HG03521 (cell line): ENCODE measurements at regions not wholly inside any gene's neighbourhood (a gene's known extent, or its start where the extent isn't known, plus 50 kb on each side); places are given as distances from the start of the nearest gene placed in this dataset.

Source experiments
- ATAC-seq: cut with Tn5 transposase; IDR thresholded peaks from one replicate; pipeline ENCODE4 v1.9.1; 2021; ENCODE audit warnings: mild to moderate bottlenecking, moderate library complexity; ENCODE audit not compliant: unreplicated experiment

DNA sequence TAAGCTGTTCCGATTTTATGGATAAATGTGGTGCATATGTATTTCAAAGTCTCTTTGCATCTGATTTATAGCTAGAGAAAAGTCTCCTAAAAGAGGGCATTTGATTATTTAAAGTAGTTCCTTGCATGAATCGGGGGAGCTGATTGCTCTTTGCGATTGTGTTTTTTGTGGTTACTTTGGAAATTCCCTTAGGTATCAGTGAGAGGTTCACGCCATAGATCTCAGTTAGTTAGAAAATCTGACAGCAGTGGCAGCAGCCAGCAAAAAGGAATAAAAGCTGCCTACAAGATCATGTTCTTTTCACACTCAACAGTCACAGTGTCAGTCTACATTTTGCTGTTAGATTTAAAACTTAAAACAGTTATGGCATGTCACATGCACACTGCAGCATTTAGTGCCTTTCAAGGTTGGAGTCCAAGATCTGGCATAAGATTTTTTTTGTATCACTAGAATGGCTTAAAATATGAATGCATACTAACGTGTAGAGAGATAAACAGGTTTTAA, 436.5 kb upstream of the PCDH20 start:
- ATAC-seq, result no peak

DNA sequence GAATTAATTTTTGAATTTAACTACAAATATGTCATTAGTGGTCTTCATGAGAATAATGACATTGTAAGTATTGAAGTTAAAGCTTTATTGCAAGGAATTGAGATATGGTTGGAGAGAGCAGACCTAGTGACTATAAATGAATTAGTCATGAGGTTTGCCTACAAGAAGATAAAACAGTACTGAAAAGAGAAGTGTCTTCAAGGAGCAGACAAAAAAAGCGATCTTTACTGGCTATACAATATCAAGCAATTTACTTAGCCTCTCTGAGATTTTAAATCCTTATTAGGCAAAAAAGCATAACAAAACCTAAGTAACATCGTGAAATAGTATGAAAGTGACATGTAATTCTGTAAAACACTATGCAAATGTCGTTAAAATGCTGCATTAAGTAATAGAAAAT, 435.1 kb upstream of the PCDH20 start:
- no peak for ATAC-seq

DNA sequence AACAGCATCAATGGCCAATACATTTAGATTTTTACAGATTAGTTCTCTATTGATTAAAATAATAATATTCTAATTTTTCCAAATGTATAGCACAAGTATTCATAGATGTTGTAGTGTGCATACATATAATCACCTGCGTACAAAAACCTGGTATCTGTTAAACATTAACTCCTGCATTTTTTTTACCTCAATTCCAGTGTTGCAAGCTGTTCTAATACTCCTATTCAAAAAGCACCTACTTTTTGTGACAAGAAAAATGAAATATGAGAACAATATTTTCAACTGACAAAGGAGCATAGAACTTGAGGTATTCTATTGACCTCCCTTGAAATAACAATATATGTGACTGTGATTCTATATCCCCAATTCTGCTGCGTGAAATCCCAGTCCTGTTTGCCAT, 422.9 kb upstream of the PCDH20 start:
- no peak for ATAC-seq

DNA sequence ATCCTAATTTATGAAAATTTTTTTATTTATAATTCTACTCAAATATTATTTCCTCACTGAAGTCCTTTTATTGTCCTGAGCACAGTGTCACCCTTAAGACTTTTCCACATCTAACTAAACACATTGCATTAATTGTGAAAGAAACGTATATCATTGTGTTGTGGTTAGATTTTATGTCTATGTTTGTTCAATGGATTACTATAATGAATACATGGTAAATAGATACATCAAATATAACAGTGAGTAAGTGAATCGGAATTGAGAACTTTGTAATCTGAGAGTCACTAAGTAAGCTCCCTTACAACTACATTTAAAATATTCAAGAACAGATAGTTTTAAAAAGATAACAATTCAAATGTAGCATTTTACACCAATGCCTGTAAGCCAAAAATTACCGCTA, 417.6 kb upstream of the PCDH20 start:
- ATAC-seq, result no peak

DNA sequence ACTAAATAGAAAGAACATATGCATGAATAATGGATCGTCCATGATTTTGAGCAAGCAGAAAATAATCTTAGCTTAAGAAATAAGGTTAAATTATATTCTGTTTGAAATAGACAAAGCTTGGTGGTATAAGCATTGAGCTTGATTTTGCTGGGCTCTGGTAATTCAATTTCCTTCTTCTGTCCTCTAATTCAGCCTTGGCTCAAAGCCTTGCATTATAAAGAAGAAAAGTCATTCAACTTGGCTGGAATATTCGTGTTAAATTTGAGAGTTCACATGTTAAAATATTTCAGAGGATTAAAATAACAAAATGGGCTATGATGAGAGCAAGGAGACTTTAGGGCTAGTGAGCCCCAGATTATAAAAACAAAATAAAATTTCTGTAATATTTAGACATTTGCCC, 415.4 kb upstream of the PCDH20 start:
- no peak for ATAC-seq

DNA sequence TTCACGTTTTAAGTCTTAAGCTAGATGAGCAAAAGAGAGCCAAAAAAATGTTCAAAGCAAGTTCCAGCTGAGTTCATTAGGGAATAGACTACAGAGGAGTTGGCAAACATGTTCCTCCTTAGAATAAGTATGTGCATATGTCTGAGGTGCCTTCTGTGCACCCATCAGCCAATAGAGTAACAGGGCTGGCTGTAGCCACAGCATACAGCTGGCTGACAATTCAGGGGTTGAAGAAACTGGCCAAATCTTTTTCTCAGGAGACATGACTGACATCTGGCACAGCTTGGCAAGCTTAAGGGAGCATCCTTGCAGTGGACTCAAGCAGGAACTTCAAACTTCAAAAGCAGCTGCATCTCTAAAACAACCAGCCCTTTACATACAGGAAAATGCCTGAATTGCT, 414.8 kb upstream of the PCDH20 start:
- ATAC-seq, result no peak

DNA sequence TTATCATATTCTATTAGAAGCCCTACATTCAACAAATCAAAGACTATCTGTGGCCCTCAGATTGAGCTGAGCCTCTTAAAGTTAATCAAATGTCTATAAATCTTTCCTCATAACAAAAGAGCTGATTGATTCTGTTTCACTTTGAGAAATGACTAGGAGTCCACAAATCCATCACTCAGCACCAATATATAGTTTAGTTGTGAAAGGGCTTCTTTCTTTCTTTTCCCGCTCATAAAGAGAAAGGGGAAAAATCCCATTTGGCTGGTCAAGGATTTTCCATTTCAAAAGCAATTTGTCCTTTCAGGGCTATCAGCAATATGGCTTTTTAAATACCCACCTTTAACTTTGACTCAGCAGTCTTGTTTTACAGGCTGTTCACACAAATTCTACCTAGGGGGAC, 408.5 kb upstream of the PCDH20 start:
- ATAC-seq, result no peak

DNA sequence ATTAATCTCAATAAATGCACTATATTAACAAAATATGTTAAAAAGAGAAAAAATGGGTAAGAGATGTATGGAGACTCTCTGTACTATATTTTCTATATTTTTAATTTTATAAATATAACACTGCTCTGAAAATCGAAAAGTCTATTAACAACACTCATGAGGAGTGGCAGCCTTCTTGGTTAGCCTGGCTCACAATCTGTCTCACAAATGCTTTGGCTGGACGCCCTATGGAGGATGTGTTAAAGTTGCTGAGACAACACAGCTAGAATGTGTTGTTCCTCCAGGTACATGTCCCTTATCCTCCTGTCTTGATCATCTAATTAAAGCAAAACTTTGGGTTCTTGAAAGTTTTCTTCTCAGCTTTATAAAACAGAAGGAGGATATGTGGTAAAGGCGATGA, 396.6 kb upstream of the PCDH20 start:
- ATAC-seq, result no peak

DNA sequence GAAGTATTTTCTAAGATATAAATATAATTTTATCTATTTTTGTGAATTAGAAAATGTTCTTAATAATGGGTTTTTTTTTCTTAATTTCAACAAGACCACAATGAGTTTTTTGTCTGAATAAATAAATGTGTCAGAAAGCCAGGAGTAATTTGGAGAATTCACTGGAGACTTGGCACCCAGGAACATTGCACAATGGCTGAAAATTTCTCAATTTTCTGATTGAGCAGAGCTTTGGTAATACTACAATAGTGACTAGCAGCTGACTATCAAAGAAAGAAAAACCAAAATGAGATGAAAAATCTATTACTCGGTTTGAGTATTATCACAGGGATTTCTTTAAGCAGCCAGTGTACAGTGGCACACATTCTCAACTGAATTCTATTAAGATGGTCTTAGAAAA, 394.4 kb upstream of the PCDH20 start:
- ATAC-seq, result no peak

DNA sequence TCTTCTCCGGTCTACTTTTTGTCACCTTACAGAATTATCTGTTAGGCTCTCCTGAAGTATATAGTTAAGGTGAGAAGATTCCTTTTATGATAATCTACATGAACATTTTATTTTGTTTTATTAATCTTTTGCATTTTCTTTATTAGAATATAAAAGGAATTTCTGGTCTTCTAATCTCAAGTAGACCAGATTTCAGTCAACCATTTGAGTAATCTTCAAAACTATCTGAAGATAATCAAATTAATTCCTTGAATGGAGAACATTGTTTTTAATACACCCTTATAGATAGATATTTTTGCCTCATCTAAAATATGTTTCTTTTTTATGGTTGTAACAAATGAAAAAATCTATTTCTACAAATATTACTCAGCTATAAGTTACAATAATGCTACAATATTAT, 381.7 kb upstream of the PCDH20 start:
- no peak for ATAC-seq

DNA sequence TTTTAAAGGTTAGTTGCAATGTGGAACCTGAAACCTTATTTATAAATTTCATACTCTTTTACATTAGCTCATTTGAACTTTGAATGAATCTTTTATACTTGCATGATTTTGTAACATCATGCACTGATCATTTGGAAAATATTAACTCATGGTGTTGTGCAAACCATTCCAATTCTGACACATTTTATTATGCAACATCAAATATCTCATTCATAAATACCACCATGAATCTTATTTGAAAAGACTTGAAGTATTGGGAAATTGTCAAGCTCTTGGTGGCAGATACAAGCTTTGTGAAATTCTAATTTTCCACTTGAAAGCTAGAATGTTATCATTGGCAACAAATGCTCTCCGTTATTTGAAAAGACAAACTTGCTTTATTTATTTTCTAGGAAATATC, 379.9 kb upstream of the PCDH20 start:
- no peak for ATAC-seq

DNA sequence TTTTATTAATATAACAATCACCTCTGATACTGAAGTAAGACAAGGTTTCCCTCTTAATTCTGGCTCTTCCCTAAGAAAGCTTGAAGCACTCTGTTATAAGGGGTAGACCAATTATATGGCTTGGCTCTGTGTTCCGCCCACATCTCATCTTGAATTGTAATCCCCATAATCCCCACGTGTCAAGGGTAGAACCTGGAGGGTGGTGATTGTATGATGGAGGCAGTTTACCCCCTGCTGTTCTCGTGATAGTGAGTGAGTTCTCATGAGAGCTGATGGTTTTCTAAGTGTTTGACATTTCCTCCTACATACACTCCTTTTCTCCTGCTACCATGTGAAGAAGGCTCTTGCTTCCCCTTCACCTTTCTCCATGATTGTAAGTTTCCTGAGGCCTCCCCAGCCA, 363.8 kb upstream of the PCDH20 start:
- ATAC-seq, result no peak

DNA sequence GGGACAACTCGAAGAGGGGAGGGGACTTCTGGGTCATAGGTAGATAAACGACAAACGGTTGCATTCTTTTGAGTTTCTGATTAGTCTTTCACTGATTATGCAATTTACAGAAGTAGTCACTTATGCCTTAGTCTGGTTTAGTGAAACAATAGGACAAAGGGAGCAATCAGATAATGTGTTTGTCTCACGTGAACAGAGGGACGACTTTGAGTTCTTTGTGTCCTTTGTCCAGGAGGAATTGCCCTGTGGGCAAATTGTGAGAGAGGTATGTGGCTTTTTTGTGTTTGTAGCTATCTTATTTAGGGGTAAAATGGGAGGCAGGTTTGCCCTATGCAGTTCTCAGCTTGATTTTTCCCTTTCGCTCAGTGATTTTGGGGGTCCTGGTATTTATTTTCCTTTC, 362.9 kb upstream of the PCDH20 start:
- ATAC-seq, result no peak

DNA sequence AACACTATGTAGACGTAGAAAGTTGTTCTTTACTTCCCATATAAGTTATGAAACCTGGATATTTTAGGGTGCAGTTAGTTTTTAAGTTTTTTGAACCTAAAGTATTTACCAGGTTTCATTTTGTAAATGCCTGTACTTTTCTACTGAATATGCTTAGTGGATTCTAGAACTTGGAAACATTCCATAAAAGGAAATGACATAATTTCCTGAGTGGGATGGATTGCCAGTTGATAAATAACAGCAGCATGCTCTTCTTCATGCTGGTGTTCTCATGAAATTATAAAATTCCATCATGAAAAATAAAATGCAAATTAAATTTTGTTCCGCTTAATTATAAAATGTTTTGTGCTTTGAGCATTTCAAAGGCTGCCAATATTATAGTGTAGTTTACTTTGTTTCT, 362.2 kb upstream of the PCDH20 start:
- ATAC-seq, result no peak

DNA sequence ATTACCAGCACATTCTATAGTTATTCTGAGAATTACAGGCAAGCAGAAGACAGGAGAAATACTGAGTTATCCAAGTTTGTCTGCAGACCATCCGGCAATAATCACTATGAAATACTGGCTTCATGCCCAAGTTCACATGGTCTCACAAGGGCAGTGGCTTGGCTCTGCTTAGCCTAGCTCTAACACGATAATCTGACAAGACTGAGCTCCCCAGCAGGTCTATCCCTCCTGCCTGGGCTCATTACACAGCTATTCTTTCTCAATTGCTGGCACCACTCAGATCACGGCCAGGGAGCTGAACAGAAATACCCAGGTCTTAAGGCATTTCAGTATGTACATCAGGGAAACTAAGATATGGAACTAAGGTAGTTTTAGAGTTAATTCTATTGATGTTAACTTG, 361.6 kb upstream of the PCDH20 start:
- ATAC-seq, result no peak

DNA sequence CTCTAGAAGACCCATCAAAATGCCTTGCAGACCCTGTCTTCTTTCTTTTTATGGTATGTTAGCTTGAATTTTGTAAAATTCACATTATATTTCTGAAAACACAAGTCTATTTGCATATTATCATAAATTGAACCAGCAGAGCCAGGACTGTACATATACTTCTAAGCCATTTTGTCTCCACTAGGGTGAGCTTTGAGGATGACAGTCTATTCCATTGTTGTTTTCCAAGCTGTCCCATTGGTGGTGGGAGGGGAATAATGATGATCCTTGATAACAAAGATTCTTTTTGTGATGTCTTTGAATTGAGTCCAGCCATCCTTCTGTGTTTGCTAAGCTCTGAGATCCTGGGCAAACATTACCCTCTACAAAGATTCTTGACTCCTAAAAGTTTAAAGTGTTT, 359.3 kb upstream of the PCDH20 start:
- ATAC-seq, result no peak

DNA sequence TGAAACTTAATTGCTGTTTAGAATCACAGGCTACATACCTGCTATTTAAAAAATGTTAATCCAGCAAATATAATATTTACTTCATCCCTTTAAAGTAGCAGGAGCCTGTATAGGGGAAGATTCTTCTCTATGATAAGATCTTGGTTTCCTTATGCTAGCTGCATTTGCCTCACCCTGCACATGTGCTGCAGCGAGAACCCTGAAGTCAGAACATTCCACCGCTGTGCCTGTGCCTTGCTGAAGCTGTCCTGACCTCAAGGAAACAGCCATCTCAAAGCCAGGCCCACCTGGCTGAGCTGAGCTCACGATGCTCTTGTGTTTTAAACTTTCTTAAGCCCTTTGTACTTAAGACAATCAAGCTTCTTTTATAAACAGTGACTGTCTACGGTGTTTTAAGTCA, 355.0 kb upstream of the PCDH20 start:
- ATAC-seq, result no peak

DNA sequence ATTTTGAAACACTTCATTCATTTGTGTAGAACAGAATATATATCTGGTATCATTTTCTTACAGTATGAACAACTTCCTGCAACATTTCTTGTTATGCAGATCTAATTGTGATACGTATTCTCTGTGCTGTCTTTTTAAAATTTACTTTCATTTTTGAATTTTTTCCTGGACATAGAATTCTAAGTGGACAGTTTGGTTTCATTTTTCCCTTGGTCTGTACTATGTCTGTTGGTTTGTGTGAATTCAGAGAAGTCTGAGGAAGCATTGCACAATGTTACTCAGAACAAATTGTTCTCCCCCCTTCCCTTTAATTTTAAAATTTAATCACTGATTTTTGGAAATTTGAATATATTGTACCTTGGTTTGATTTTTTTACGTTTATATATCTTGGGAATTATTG, 352.5 kb upstream of the PCDH20 start:
- ATAC-seq, result no peak

DNA sequence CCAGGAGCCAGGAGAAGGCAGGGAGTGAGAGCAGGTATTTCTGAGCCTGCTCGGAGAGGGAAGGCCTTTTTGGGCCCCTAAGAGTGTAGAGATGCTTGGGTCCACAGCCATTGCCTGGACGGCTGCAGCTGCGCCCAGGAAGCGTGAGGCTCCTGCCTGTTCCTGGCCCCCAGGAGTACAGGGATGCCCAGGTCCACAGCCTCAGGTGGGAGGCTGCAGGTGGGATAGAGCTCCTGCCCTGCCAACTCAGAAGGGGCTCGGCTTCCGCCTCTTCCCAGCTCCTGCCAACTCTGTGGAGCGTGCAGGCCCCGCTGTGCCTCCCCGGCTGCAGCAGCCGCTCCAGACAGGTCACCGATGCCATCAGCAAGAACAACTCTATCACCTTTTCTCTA, 351.0 kb upstream of the PCDH20 start:
- no peak for ATAC-seq

DNA sequence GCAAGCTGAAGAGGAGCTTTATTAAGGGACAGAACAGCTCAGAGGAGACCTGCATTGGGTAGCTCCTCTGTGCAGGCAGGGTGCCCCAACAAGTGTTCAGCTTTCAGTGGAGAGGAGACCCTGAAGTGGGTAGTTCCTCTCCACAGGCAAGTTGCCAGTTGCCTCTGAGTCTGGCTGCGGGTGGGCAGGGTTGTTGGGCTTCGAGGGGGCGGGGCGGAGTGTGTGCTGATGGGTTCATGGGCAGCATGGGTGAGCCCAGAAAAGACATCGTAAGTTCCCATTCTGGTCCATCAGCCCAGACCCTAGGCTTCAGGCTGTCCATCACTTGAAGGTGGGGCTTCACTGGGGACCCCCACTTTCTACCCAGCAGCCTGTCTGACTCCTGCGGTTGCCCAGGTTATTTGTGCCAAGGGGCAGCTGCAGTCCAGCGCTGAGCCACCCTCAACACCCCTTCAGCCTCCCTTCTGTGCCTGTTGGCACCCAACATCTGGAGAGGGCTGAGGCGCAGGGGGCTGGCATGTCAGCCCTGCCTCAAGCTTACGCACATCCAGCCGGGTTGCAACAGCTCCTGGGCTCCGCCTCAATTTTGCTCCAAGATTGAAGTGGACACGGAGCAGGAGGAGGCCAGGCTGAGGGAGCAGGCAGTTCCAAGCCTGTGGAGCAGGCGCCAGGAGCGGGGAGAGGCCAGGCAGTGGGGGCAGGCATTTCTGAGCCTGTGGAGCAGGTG, 350.5 kb upstream of the PCDH20 start:
- no peak for ATAC-seq

DNA sequence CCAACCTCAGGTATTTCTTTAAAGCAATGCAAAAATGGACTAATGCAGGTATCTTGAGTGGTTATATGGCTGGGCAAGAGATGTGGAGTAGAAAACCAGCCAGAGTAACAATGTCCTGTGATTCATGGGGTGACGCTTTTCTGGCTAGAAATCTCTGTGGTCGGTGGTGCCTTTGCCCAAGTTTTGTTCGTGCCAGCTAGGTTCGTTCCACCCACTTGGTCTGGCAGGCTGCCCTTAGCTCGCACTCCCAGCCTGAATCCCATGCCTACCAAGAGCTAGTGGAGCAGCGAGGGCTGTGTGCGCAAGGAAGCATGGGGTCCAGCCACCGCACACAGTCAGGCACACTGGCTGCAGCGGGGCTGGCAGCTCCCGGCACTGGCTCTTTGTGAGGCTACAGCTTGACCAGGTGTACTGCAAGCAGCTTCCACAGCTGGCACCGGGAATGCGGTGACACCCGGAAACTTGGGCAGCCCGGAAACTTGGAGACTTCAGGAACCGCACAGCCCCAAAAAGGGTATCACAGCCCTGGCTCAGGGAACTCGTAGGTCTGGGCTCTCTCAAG, 349.6 kb upstream of the PCDH20 start:
- no peak for ATAC-seq

DNA sequence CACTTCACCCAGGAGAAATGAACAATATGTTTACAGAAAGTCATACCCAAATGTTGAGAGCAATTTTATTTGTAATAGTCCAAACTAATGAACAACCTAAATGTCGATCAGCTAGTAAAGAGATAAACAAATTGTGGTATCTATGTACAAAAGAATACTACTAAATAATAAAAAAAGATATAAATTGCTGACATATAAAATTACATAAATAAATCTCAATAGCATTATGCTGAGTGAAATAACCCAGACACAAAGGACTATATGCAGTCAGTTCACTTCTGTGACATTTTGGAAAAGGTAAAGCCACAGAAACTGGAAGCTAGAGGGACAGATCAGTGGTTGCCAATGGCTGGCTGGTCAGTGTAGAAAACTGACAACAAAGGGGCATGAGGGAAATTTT, 346.0 kb upstream of the PCDH20 start:
- no peak for ATAC-seq

DNA sequence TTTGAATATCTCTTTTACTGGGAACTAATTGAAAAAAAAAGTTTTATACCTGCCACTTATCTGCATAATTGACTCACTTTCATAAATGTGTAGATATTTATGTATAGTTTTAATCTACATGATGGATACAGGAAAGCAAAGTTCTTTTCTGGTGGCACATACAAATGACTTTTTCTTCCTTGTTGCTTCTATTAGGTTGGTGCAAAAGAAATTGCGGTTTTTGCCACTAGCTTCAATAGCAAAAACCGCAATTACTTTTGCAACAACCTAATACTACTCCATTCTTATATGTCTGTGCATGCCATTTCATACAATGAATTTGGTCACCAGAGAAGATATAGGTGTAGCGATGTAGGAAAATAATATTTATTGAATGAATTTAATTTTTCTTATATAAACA, 344.5 kb upstream of the PCDH20 start:
- no peak for ATAC-seq
